ENCODE measurements at regions not wholly inside any gene's neighbourhood (a gene's known extent, or its start where the extent isn't known, plus 50 kb on each side); places are given as distances from the start of the nearest gene placed in this dataset.
"Not testable (repeated sequence)": the region's sequence is repeated elsewhere in the genome, so short reads cannot be mapped to it uniquely, and the experiment has no call there.

DNA sequence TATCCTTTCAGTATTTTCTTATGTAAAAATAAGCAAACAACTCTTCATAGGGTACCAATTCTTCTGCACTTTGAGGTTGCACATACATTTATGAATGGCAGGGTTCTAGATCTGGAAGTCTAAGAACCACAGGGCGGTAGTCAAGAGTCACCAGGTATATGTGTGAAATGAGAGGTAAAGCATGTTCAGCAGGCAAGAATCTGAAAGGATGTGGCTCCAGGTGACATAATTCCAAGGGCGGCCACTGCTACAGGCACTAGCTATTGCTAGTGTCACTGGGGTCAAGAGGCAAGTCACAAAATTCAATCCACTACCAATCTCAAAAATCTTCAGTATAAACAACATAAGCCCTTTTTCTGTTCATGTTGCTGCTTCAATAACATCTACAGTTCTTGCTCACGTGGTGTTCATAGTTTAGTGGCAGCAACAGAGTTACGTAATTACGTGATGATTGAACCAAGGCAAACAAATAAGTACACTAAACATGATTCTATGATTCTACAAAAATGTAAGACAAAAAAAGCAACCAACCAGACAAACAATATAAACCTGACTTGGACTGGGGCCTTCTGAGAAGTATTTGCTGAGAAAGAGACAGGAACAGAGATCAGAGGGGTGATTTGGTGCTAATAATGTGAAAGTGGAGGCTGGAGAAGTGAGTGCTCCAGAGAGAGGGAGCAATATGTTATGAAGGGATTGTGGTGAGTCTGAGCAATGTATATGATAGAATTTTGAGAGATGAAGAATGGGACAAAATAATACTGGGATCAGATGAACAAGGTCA lies 101.7 kb downstream of the NAA11 start:
- DNase-seq (ENCODE audit: low read depth, low spot score), result no peak

DNA sequence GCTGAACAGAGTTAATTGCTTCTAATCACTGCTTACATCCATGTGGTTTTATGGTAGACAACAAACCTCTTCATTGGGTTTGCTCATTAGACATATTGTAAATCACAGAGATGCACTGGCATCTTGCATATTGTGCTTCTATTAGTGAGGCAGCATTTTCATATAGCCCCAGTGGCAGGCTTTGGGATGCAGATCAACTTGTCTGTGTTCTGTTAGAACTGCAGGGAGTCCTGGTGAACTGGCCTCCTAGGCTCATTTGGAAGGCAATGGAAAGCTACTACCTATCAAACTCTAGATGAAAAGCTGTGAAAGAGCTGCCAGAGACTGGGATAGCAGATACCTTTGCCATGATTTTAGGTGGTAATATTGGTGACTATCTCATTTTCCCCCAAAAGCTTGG lies 108.8 kb downstream of the NAA11 start:
- DNase-seq (ENCODE audit: low read depth, low spot score), result no peak

DNA sequence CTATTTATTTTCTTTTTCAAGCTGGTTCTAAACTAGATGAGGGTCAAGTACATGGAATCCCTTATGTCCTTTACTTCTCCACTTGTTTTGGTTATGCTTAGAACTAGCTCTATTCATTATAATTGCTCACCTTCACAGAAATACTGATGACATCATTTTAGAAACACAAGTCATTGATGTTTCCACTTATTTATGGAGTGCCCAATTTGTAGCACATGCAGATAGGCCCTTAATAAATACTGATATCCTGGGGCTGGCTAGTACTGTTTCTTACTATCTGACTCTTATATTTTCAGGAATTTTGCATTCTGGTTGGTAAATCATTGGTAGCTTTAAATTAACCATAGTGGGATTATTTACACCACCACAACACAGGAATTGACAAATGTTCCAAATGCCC lies 112.2 kb downstream of the NAA11 start:
- DNase-seq (ENCODE audit: low read depth, low spot score), result no peak

DNA sequence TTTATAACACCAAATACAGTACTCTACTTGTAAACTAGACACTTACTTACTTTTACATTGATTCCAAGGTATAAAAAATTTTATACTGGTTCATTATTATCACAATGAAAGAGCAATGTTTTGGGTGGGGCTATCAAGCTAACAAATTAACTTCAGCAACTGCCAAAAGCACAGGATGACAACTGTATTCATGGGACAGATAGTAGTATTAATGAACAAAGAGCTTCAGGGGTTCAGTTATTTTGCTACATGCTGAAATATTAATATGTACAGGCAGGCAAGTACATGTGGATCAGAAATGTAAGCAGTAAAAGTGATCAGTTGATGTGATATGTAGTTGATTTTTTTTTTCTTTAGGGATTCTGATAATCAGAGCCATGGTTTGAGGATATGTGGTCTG lies 112.9 kb downstream of the NAA11 start:
- no peak for DNase-seq (ENCODE audit: low read depth, low spot score)

DNA sequence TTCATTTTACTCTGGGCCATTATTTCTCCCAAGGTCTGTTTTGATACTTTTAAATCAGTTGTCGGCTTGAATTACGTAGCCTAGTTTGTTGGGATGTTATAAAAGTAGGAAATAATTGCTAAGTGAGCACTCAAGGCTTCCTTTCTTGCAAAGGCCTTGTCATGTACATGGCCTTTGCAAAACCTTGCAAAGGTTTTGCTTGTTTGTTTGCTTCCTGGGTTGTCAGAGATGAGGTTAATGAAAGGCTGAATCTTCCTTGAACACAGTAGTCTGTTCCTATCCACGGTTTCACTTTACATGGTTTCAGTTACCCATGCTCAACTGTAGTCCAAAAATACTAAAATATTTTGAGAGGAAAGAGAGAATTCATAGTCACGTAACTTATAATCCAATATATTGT lies 113.5 kb downstream of the NAA11 start:
- no peak for DNase-seq (ENCODE audit: low read depth, low spot score)

DNA sequence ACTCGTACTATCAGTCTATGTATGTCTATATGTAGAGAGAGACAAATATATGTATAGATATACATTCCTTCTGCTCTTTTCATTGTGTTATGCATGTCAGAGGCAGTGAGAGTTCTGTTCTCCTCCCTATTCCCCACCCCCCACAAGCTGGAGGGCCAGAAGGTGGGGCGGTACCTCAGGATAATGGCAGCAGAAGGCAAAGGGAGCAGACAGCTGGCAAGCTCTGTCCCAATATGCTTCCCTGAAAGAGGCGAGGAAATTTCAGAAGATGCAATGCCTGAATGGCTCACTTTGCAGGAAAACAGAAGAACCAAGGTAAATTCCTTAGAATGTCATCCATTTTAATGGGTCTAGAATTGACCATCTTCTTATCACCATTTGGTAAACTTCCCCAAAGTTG lies 114.4 kb downstream of the NAA11 start:
- no peak for DNase-seq (ENCODE audit: low read depth, low spot score)

DNA sequence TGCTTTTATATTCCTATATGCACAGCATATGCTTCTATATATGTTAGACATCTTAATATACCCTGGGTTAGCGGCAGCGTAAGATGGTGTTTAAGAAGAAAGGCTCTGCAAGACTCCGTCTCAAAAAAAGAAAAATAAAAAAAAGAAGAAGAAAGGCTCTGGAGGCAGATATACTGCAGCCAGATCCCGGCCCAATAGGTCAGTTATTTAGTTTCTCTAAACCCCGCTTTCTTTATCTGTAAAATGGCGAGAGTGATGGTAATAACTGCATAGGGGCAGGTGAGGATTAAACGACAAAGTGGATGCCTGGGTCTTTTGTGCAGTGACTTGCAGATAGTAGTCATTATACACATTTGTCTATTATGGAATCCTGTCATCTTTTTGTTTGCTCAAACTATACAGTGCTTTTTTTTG lies 115.2 kb downstream of the NAA11 start:
- DNase-seq (ENCODE audit: low read depth, low spot score), result no peak

DNA sequence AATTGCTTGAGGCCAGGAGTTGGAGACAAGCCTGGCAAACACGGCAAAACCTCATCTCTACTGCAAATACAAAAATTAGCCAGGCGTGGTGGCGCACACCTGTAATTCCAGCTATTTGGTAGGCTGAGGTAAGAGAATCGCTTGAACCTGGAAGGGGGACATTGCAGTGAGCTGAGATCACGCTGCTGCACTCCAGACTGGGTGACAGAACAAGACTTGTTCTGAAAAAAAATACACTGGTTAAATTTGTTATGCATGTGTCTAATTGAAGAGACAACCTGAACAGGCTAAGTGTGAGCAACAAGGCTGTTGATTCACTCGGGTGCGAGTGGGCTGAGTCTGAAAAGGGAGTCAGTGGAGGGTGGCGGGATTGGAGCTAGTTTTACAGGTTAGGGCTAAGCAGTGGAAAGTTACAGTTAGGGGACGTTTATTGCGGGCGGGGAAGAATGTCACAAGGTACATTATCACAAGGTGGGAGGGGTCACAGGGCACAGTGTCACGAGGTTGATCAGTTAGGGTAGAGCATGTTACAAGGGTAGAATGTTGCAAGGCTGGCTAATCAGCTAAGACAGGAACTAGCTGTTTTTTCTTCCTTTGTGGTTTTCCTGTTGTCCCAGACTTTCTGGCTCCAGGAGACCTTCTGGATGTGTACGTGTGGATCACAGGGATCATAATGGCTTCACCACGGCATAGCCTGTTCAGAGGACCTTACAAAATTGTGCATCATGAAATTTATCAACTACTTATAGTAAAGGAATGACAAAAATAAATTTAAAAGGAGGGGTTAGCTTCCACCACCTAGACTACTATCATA lies 115.8 kb downstream of the NAA11 start:
- peak; percentile 0 for DNase-seq (ENCODE audit: low read depth, low spot score)

DNA sequence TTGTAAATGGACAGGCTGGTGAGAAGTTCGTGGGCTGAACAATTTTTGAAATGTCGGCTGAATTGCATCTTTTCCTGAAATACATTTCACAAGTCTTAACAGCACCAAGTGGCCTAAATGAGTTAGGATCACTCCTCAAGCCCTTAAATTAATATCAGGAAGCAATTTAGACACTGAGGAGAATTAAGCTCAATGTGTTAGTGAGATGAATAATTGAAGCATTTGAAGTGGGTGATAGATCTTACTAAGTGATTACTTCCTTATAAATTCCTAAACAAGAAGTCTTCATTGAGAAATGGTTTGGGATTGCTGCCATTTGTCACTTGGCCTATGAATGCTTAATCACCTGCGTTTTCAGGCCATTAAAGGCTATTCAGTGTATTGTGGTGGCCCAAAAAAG lies 116.8 kb downstream of the NAA11 start:
- DNase-seq (ENCODE audit: low read depth, low spot score), result no peak

DNA sequence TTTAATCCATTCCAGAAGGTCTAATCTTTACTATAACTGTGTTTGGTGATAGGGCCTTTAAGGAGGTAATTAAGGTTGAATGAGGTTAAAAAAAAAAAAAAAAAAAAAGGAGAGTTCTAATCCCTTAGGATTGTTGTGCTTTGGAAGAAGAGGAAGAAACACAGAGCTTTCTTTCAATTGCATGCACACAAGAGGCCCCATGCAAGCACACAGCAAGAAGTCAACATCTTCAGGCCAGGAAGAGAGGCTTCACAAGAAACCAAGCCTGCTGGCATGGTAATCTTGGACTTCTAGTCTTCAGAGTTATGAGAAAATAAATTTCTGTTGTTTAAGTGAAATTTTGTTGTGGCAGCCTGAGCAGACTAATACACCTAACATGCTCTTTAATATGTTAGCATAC lies 118.6 kb downstream of the NAA11 start:
- no peak for DNase-seq (ENCODE audit: low read depth, low spot score)

DNA sequence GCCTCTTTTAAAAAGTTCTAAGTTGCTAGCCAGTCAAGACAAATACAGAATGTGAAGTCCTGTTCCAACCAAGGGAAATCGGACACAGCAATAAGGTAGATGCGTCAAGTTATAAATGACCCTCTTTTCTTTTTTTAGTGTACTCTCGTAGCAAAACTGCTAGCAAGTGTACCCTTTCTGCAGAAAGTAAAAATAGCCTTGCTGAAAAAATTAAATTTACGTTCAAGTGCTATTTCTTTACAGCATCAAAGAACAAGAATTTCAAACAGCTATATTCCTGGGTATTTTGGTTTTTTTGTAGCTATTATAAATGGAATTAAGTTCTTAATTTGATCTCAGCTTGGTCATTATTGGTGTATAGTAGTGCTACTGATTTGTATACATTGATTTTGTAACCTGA lies 119.2 kb downstream of the NAA11 start:
- DNase-seq (ENCODE audit: low read depth, low spot score), result no peak

DNA sequence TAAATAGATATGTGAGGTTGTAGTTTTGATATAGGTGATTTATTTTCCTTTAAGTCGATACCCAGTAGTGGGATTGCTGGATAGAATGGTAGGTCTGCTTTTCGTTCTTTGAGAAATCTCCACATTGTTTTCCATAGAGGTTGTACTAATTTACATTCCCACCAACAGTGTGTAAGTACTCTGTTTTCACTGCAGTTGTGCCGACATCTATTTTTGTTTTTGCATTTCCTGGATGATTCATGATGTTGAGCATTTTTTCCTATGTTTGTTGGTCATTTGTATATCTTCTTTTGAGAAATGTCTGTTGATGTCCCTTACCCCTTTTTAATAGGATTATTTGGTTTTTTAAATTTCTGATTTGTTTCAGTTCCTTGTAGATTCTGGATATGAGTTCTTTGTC lies 120.7 kb downstream of the NAA11 start:
- DNase-seq (ENCODE audit: low read depth, low spot score), result no peak

DNA sequence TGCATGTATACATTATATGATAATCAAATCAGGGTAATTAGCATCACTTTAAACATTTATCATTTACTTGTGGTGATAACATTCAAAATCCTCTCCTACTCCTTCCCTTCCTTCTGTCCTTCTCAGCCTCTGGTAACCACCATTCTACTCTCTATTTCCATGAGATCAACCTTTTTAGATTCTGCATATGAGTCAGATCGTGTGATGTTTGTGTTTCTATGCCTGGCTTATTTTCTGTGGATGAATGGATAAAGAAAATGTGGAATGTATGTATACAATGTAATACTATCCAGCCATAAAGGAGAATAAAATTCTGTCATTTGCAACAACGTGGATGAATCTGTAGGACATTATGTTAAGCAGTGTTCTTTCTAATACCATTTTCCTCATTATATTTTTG lies 123.9 kb downstream of the NAA11 start:
- no peak for DNase-seq (ENCODE audit: low read depth, low spot score)

DNA sequence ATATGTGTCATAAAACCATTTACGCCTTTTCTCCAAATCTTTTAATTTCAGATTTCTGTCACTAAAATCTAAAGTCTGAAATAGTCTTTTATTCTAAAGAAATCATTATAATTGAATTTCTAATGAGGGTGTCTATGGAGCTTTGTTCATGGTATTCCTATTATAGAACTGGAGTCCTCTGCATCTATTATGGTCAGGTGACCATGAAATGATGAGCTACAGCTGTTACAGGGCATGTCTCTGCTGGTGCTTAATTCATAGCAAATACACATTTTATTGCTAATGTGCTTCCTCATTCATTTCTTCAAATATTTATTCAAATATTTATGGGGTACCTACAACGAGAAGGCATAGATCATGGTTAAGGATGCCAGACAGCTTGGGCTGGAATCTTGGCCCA lies 126.1 kb downstream of the NAA11 start:
- no peak for DNase-seq (ENCODE audit: low read depth, low spot score)

DNA sequence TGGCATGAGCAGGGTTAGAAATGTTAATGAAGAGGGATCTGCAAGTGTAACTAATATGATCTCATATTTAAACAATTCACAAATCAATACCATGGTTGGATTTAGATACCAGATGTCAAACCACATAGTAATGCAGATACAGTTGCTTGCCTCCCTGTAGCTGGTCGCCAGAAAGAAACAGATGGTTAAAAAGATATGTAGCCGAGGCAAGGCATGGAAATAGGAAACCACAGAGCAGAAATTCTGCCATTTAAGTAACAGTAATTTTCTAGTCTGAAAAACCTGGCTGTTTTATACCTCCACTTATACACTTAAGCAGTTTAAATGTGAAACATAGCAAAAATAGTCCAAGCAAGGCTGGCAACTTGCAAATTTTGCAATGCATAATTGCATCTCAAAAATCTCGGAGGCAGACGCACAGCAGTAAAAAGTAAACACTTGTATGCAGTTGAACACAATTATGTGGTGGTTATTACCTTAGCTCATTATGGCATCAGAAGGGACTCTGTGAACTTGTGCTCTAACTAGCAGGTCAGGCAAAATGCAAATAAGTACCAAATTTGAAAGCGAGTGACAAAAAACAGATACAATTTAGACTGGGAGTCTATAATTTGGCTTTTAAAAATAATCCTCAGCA lies 126.8 kb downstream of the NAA11 start:
- DNase-seq (ENCODE audit: low read depth, low spot score), result no peak

DNA sequence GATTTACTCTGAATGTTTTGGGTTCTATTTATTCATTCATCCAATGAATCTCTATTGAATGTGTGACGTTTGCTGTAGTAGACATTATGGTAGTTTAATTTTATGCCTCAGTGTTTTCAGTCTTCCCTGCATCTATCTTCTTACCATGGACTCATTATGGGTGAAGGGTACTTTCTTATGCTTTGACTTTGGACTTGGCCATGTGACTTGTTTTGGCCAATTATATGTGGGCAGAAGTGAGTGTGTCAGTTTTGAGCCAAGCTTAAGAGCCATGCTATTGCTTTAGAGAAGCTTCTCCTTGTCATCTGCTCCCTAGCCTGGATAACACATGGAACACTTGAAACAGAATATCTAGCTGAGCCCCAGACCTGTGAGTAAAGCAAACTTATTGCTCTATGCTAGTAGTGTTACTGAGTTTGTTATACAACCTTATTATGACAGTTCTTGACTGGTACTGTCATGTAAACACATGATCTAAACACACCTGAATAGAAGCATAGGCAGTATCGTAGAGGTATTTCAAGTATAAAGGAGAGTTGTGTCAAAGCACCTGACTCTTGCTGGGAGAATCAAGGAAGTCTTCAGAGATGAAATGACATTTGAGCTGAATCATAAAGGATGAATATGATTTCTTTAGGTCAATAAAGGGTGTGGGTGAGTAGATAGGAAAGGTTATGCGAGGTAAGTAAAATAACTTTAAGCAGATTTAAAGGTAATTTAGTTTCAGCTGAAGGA lies 128.4 kb downstream of the NAA11 start:
- DNase-seq (ENCODE audit: low read depth, low spot score), result no peak

DNA sequence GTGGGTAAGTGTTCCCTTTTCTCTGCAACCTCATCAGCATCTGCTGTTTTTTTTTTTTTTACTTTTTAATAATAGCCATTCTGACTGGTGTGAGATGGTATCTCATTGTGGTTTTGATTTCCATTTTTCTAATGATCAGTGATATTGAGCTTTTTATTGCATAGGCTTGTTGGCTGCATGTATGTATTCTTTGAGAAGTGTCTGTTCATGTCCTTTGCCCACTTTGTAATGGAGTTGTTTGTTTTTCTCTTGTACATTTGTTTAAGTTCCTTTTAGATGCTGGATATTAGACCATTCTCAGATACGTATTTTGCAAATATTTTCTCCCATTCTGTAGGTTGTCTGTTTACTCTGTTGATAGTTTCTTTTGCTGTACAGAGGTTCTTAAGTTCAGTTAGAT lies 134.6 kb downstream of the NAA11 start:
- DNase-seq (ENCODE audit: low read depth, low spot score), result not testable (repeated sequence)

DNA sequence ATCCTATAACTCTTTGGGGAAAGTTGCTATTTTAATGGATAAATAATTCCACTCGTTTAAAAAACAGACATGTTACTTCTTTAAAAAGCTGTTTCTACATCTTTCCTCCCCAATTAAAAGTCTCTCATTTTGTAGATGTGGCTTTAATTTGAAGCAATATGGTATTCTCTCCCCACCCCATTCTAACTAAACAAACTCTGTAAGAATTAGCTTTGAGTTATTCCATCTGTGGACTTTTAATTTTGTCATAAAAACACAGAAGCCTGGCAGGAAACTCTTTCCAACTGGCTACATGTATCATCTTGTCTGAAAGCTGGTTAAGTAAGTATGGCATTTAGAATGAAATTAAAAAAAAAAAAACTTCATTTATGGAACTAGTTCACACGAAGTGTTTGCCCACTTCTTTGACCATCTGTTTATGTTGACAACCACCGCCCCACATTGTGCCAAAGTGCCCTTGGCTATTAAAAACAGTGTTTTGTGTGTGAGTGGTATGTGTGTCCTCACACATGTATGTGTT lies 140.3 kb downstream of the NAA11 start:
- no peak for DNase-seq (ENCODE audit: low read depth, low spot score)

DNA sequence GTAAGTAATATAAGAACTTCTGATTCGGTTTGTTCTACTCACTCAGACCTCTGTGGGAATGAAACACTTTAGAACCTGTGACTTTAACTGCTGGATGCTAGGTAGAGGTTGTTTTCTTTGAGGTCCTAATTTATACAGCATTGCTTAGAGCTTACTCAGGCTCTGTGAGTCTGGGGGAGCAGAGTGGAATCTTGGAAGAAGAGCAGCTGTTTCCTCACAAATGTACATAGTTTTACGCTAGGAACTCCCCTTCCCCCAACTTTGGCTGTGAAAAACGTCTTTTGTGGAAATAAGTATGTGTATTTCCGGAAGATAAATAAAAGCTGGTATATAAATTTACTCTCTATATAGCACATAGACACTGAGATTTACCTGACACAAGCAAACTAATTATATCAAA lies 141.4 kb downstream of the NAA11 start:
- DNase-seq (ENCODE audit: low read depth, low spot score), result no peak

DNA sequence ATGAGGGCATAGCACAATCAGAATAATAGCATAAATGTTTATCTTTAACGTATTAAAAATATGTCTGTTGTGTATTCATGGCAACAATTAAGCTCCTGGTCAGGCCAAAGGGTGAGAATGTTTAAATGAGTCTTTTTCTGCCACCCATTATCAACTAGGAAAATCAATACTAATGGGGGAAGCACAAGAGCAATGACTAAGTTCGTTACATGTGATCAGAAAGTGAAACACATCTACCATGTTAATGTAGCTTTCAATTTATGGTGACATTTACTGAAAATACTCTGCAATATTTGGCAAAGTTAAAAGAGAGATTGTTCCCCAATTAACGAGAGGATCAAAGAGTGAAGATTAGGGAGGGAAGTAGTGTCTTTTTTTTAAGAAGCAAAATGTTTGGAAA lies 143.7 kb downstream of the NAA11 start:
- DNase-seq (ENCODE audit: low read depth, low spot score), result no peak

DNA sequence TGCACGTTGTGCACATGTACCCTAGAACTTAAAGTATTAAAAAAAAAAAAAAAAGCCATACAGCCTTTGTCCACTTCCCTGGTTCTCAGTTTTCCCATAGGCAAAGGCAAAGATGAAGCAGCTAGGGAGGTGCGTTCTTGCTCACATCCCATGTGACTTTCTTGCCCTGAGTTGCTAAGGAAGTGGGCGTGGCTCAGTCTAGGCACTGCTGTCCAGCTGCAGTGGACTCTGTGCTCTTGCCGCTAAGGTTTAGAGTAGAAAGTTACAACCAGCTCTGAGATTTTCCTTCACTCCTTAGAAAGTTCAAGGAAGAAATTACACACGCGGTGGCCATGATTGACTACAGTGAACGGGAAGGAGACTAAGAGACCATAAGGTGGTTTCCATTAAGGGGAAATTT lies 144.7 kb downstream of the NAA11 start:
- no peak for DNase-seq (ENCODE audit: low read depth, low spot score)

DNA sequence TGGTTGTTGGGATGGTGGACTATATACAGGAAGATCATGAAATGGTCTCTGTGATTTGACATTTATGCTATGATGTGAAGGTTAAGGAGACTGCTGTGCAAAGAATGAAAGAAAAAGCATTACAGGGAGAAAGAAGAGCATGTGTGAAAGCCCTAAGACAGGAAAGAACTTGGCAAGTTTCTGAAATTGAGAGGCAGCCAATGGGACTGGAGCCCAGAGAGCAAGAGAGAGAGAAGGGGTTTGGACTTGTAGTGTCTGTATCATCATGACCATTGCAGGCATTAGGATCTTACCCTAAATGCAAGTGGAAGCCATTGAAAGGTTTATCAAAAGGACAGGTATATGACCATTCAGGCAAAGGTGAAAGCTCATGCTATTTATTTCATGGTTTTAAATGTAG lies 147.1 kb downstream of the NAA11 start:
- DNase-seq (ENCODE audit: low read depth, low spot score), result no peak
